ENCODE measurements at regions not wholly inside any gene's neighbourhood (a gene's known extent, or its start where the extent isn't known, plus 50 kb on each side); places are given as distances from the start of the nearest gene placed in this dataset.

- Histone ChIP-seq H3K27ac (no peak overlapping the region), H3K36me3 (no peaks in the 10 kb centered on the region), H3K27me3 (no peaks in the 10 kb centered on the region), H3K4me3 (no peak overlapping the region), H3K9me3 (no peaks in the 10 kb centered on the region), H3K4me1 (ENCODE audit: insufficient read depth) (no peaks in the 10 kb centered on the region)
- intact Hi-C loops (cut with DNase I) = no loop called here
- 42 to 54% (median 52%) methylated on average over 7 of the region's 7 CpGs for WGBS, 3 donors
- TF ChIP-seq EP300 (IDR thresholded peaks at IDR 0.05) = no peak
- TF ChIP-seq CTCF (IDR thresholded peaks at IDR 0.05) = no peak
- TF ChIP-seq POLR2A (IDR thresholded peaks at IDR 0.05) = no peak
- DNase-seq = no peak
Observed at GRCh38 chr13:62512194-62513141, 1096.8 kb upstream of the PCDH20 start.

- WGBS, 3 donors = 56 to 66% (median 58%) methylated on average over 2 of the region's 2 CpGs
- Histone ChIP-seq H3K36me3 (no peaks in the 10 kb centered on the region), H3K27me3 (no peaks in the 10 kb centered on the region), H3K27ac (no peak overlapping the region), H3K4me3 (no peak overlapping the region), H3K9me3 (no peaks in the 10 kb centered on the region), H3K4me1 (ENCODE audit: insufficient read depth) (no peaks in the 10 kb centered on the region)
- DNase-seq = no peak
- intact Hi-C loops (cut with DNase I) = no loop called here
- TF ChIP-seq POLR2A (IDR thresholded peaks at IDR 0.05) (no peak), EP300 (IDR thresholded peaks at IDR 0.05) (no peak), CTCF (IDR thresholded peaks at IDR 0.05) (no peak)
Observed at GRCh38 chr13:62510906-62511655, 1095.4 kb upstream of the PCDH20 start.

- intact Hi-C loops (cut with DNase I) = no loop called here
- DNase-seq = no peak
- WGBS, 3 donors = 78 to 84% (median 82%) methylated on average over 4 of the region's 4 CpGs
- no peaks in the 10 kb centered on the region for H3K36me3 ChIP-seq
- no peaks in the 10 kb centered on the region for H3K27me3 ChIP-seq
- H3K4me1 ChIP-seq (ENCODE audit: insufficient read depth) = no peaks in the 10 kb centered on the region
- H3K27ac ChIP-seq = no peak overlapping the region
- H3K9me3 ChIP-seq = no peaks in the 10 kb centered on the region
- TF ChIP-seq CTCF (IDR thresholded peaks at IDR 0.05) = no peak
- no peak for TF ChIP-seq POLR2A (IDR thresholded peaks at IDR 0.05)
- H3K4me3 ChIP-seq = no peak overlapping the region
Observed at GRCh38 chr13:62502588-62502987, 1086.9 kb upstream of the PCDH20 start.

- WGBS, 3 donors = 25 to 60% (median 33%) methylated on average over 1 of the region's 1 CpG
- Histone ChIP-seq H3K36me3 (no peaks in the 10 kb centered on the region), H3K27ac (no peak overlapping the region), H3K4me3 (no peak overlapping the region), H3K27me3 (no peaks in the 10 kb centered on the region), H3K9me3 (no peaks in the 10 kb centered on the region), H3K4me1 (ENCODE audit: insufficient read depth) (no peaks in the 10 kb centered on the region)
- intact Hi-C loops (cut with DNase I) = no loop called here
- DNase-seq = no peak
- no peak for TF ChIP-seq POLR2A (IDR thresholded peaks at IDR 0.05)
- TF ChIP-seq EP300 (IDR thresholded peaks at IDR 0.05) = no peak
- no peak for TF ChIP-seq CTCF (IDR thresholded peaks at IDR 0.05)
Observed at GRCh38 chr13:62489731-62490130, 1074.1 kb upstream of the PCDH20 start.

Data from ovary (tissue), 7 donors.